ENCODE measurements at regions not wholly inside any gene's neighbourhood (a gene's known extent, or its start where the extent isn't known, plus 50 kb on each side); places are given as distances from the start of the nearest gene placed in this dataset.

GRCh38 chr16:85523602-85524364 lies 89.3 kb upstream of the GSE1 start:
- TF ChIP-seq CTCF (IDR thresholded peaks at IDR 0.05) (no peak), SIN3A (IDR thresholded peaks at IDR 0.05; ENCODE audit: borderline replicate concordance, insufficient read depth, low read depth, low read length) (no peak), REST (IDR thresholded peaks at IDR 0.05; ENCODE audit: insufficient read depth in 1 of 2, low read depth in 2 of 2, low read length in 1 of 2) (no peak), POLR2AphosphoS5 (IDR thresholded peaks at IDR 0.05; ENCODE audit: low read depth, low read length) (no peak; the same call in 1 of the 2 replicates), TCF7L2 (IDR thresholded peaks at IDR 0.05; ENCODE audit: low read depth, low read length) (no peak)
